ENCODE measurements at regions not wholly inside any gene's neighbourhood (a gene's known extent, or its start where the extent isn't known, plus 50 kb on each side); places are given as distances from the start of the nearest gene placed in this dataset.

DNA sequence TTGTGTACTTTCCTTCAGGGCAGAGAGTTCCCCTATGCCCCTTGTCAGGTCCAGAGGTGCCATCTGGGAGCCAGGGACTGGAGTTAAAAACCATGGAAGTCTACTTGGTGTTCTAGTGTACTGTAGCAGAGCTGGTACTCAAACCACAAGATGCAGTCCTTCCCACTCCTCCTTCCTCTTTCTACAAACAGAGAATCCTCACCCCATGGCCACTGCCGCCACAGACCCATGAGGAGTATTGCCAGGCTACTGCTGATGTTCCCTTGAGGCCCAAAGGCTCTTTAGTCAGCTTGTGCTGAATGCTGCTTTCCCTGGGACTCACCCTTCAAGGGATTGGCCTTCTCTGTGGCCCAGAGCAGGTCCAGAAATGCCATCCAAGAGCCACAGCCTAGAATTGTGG lies 229.2 kb upstream of the ZPLD1 start:
- TF ChIP-seq, protein P1, sequence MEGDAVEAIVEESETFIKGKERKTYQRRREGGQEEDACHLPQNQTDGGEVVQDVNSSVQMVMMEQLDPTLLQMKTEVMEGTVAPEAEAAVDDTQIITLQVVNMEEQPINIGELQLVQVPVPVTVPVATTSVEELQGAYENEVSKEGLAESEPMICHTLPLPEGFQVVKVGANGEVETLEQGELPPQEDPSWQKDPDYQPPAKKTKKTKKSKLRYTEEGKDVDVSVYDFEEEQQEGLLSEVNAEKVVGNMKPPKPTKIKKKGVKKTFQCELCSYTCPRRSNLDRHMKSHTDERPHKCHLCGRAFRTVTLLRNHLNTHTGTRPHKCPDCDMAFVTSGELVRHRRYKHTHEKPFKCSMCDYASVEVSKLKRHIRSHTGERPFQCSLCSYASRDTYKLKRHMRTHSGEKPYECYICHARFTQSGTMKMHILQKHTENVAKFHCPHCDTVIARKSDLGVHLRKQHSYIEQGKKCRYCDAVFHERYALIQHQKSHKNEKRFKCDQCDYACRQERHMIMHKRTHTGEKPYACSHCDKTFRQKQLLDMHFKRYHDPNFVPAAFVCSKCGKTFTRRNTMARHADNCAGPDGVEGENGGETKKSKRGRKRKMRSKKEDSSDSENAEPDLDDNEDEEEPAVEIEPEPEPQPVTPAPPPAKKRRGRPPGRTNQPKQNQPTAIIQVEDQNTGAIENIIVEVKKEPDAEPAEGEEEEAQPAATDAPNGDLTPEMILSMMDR (conservative IDR thresholded peaks at IDR 0.05; ENCODE audit: low read length): no peak
- no peak for TF ChIP-seq EZH2phosphoT487 (IDR thresholded peaks at IDR 0.05; ENCODE audit: borderline replicate concordance, low read depth, low read length)
